Body of pancreas (tissue), 4 donors: ENCODE measurements at regions not wholly inside any gene's neighbourhood (a gene's known extent, or its start where the extent isn't known, plus 50 kb on each side); places are given as distances from the start of the nearest gene placed in this dataset.

Experiments used
- ATAC-seq: fragments of 150-250 bp; one replicate; pipeline ENCODE4 v1.9.1; 2016
- DNase-seq, 4 donors: peaks; one replicate each; pipeline ENCODE4 v3.0.0-alpha.2; 2019
- H3K27ac ChIP-seq, 4 donors: fragments of 200-600 bp; sonication (generic); 1 replicate in 3 of 4; 2 replicates in 1 of 4; pipeline versions ENCODE4 v1.5.1 to v1.6.1; 2016 to 2019; ENCODE audit warnings: mild to moderate bottlenecking in 1 of 4, mixed read lengths in 1 of 4, moderate library complexity in 1 of 4
- H3K27me3 ChIP-seq, 2 donors: fragments of 200-600 bp; sonication (generic); one replicate each; pipeline ENCODE4 v1.6.0; 2016; ENCODE audit warnings: mild to moderate bottlenecking in 1 of 2
- H3K36me3 ChIP-seq, 2 donors: fragments of 200-600 bp; sonication (generic); replicated peaks in 1 of 2; 2 replicates each; pipeline ENCODE4 v1.5.1; 2016; ENCODE audit warnings: low read depth in 2 of 2; ENCODE audit not compliant: insufficient read depth in 1 of 2
- H3K4me1 ChIP-seq: fragments of 200-600 bp; sonication (generic); one replicate; pipeline ENCODE4 v1.6.0; 2016
- H3K4me3 ChIP-seq, 2 donors: fragments of 200-600 bp; sonication (generic); 1 replicate in 1 of 2; 2 replicates in 1 of 2; pipeline ENCODE4 v1.5.1; 2016 to 2019
- H3K9me3 ChIP-seq, 3 donors: fragments of 200-600 bp; sonication (generic); 1 replicate in 2 of 3; 2 replicates in 1 of 3; pipeline ENCODE4 v1.5.1; 2016
- POLR2A ChIP-seq, 3 donors: fragments of 450-650 bp; IDR thresholded peaks; one replicate each; pipeline ENCODE4 v1.6.1; 2016; ENCODE audit warnings: antibody characterized with exemption in 3 of 3, mild to moderate bottlenecking in 2 of 3
- WGBS, 2 donors: methylation state at CpG; one replicate each; pipeline ENCODE4 v1.1.5; 2017; 5-methylcytosine and 5-hydroxymethylcytosine counted together
- intact Hi-C: fragments of 100-400 bp; cut with DNase I; formaldehyde crosslinking; loops from one replicate; pipeline ENCODE4 v1.15.1; 2023
- TF ChIP-seq, protein P1 (sequence below), 7 experiments: fragments of 450-650 bp in 4 of 7; fragments of 200-600 bp in 3 of 7; sonication (generic) in 3 of 7; IDR thresholded peaks; one replicate each; pipeline ENCODE4 v1.5.1; 2016 to 2019; ENCODE audit warnings: antibody characterized with exemption in 7 of 7

DNA sequence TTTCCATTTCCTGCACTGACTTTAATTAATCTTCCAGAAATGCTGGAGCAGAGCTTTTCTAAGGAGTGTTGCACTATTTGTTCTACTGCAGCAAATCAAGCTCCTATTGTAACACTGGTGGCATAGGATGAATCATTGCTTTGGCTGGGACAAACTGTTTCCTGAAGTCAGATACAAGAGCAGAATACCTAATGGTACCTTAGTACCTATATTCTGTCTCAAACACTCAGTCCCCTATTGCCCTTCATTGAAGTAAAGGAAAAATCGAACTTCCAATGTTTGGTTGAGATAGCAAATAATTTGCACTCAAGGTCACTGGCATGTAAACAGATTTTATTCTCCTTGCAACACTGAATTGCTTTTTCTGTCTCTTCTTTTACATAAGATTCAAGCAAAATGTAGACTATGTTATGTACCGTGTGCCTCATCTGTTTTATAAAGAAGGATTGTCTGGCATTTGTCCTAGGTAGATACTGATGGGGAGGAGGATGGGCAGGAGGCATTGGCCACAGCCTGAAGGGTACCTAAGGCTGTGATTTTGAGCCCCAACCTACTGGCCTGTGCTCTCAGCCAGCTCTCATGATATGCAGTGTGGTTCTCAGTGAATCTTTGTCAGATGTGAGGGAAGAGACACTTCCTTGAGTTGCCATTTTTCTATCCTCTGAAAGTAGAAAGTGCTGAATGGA is 141.6 kb downstream of the AASDH start:
- intact Hi-C loops: no loop called here
- DNase-seq (no peak), ATAC-seq (peak; percentile 63)
- TF ChIP-seq, protein P1, sequence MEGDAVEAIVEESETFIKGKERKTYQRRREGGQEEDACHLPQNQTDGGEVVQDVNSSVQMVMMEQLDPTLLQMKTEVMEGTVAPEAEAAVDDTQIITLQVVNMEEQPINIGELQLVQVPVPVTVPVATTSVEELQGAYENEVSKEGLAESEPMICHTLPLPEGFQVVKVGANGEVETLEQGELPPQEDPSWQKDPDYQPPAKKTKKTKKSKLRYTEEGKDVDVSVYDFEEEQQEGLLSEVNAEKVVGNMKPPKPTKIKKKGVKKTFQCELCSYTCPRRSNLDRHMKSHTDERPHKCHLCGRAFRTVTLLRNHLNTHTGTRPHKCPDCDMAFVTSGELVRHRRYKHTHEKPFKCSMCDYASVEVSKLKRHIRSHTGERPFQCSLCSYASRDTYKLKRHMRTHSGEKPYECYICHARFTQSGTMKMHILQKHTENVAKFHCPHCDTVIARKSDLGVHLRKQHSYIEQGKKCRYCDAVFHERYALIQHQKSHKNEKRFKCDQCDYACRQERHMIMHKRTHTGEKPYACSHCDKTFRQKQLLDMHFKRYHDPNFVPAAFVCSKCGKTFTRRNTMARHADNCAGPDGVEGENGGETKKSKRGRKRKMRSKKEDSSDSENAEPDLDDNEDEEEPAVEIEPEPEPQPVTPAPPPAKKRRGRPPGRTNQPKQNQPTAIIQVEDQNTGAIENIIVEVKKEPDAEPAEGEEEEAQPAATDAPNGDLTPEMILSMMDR (IDR thresholded peaks at IDR 0.05): no peak
- TF ChIP-seq POLR2A (IDR thresholded peaks at IDR 0.05): no peak
- no peak overlapping the region for H3K4me3 ChIP-seq
- H3K27ac ChIP-seq: peak overlapping the region in 1 of 4 donors; percentile 32
- H3K4me1 ChIP-seq: peaks cover 12% of the 10 kb centered on the region
- no peaks in the 10 kb centered on the region for H3K9me3 ChIP-seq
- H3K36me3 ChIP-seq: no peaks in the 10 kb centered on the region
- WGBS, 2 donors: 18 to 20% methylated on average over 2 of the region's 2 CpGs
- H3K27me3 ChIP-seq: no peaks in the 10 kb centered on the region

DNA sequence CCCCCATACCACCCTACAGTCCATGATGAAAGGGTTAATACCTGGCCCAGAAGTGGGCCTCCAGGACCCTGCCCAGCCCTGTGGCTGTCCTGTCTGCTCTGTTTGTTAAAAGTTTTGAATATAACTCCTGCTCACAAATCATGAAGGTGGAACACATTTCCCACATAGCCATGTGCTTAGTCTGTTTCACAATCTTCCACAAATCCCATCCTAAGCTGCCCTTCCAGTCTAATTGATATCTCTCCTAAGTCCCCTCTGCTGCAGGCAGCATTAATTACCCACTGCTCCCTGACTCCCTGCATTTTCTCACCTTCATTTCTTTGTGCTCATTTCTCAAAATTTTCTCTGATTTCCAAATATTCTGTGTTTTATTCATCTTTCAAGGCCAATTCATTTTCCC is 142.6 kb downstream of the AASDH start:
- H3K27me3 ChIP-seq: no peaks in the 10 kb centered on the region
- ATAC-seq (no peak), DNase-seq (no peak)
- no peaks in the 10 kb centered on the region for H3K36me3 ChIP-seq
- peak overlapping the region in 1 of 4 donors; percentile 32 for H3K27ac ChIP-seq
- no peak overlapping the region for H3K4me3 ChIP-seq
- intact Hi-C loops: no loop called here
- H3K9me3 ChIP-seq: no peaks in the 10 kb centered on the region
- peaks cover 12% of the 10 kb centered on the region for H3K4me1 ChIP-seq
- TF ChIP-seq, protein P1 (IDR thresholded peaks at IDR 0.05): no peak
- TF ChIP-seq POLR2A (IDR thresholded peaks at IDR 0.05): no peak

GRCh38 chr4:56243107-56243506 is 144.2 kb downstream of the AASDH start:
- H3K27ac ChIP-seq: no peak overlapping the region
- DNase-seq (no peak), ATAC-seq (no peak)
- TF ChIP-seq, protein P1 (IDR thresholded peaks at IDR 0.05): no peak
- no peak for TF ChIP-seq POLR2A (IDR thresholded peaks at IDR 0.05)
- H3K4me3 ChIP-seq: no peak overlapping the region
- H3K36me3 ChIP-seq: no peaks in the 10 kb centered on the region
- intact Hi-C loops: no loop called here
- WGBS, 2 donors: 76 to 81% methylated on average over 2 of the region's 2 CpGs
- H3K9me3 ChIP-seq: no peaks in the 10 kb centered on the region
- H3K4me1 ChIP-seq: peaks cover 12% of the 10 kb centered on the region
- no peaks in the 10 kb centered on the region for H3K27me3 ChIP-seq

GRCh38 chr4:56241500-56241899 is 145.8 kb downstream of the AASDH start:
- Histone ChIP-seq H3K27me3 (no peaks in the 10 kb centered on the region), H3K4me1 (peaks cover 12% of the 10 kb centered on the region), H3K27ac (peak overlapping the region in 1 of 4 donors; percentile 4), H3K36me3 (no peaks in the 10 kb centered on the region), H3K4me3 (no peak overlapping the region), H3K9me3 (no peaks in the 10 kb centered on the region)
- 36 to 37% methylated on average over 6 of the region's 6 CpGs for WGBS, 2 donors
- ATAC-seq: peak; percentile 68
- peak in 1 of 4 donors; percentile 2 for DNase-seq
- TF ChIP-seq POLR2A (IDR thresholded peaks at IDR 0.05): no peak
- TF ChIP-seq, protein P1 (IDR thresholded peaks at IDR 0.05): no peak
- intact Hi-C loops: no loop called here

GRCh38 chr4:56240554-56241174 is 146.6 kb downstream of the AASDH start:
- no peak for TF ChIP-seq POLR2A (IDR thresholded peaks at IDR 0.05)
- TF ChIP-seq, protein P1 (IDR thresholded peaks at IDR 0.05): no peak
- no peak for ATAC-seq
- Histone ChIP-seq H3K36me3 (no peaks in the 10 kb centered on the region), H3K4me1 (peaks cover 11% of the 10 kb centered on the region), H3K27ac (peak overlapping the region in 1 of 4 donors; percentile 4), H3K27me3 (no peaks in the 10 kb centered on the region), H3K4me3 (no peak overlapping the region), H3K9me3 (no peaks in the 10 kb centered on the region)
- WGBS, 2 donors: 62 to 69% methylated on average over 7 of the region's 7 CpGs
- no peak for DNase-seq
- intact Hi-C loops: no loop called here
